ENCODE measurements at regions not wholly inside any gene's neighbourhood (a gene's known extent, or its start where the extent isn't known, plus 50 kb on each side); places are given as distances from the start of the nearest gene placed in this dataset.

DNA sequence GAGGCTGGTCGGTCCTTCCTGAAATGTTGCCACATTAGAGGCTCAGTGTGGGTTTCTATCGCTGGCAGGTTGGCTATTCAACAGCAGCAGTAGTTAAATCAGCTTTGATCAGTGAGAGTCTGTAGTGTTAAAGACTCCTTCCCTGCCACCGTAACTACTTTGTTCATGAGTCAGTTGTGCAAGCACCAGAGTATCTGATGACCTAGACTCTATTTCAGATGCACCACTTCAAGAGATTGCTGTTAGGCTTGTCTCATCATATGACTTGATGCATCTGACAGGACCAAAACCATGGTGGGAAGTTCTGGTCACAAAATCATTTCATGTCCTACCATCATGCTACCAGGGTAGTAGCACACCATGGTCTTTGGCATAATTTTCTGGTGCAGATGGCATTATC lies 482.7 kb upstream of the MPDZ start:
- TF ChIP-seq CTCF (conservative IDR thresholded peaks at IDR 0.05; ENCODE audit: low read length) (no peak), EZH2phosphoT487 (IDR thresholded peaks at IDR 0.05; ENCODE audit: borderline replicate concordance, low read depth, low read length) (no peak)

All from OCI-LY7 (cell line).